GM10266 (cell line): ENCODE measurements at regions not wholly inside any gene's neighbourhood (a gene's known extent, or its start where the extent isn't known, plus 50 kb on each side); places are given as distances from the start of the nearest gene placed in this dataset.
"Not testable (repeated sequence)": the region's sequence is repeated elsewhere in the genome, so short reads cannot be mapped to it uniquely, and the experiment has no call there.

Source experiments
- DNase-seq: peaks from one replicate; pipeline ENCODE4 v3.0.0; 2012; ENCODE audit errors: extremely low spot score
- TF ChIP-seq, protein P1 (sequence below): IDR thresholded peaks from 2 replicates; pipeline ENCODE4 v1.5.1; 2012; ENCODE audit warnings: mild to moderate bottlenecking, low read depth; ENCODE audit not compliant: control insufficient read depth, insufficient read depth; ENCODE audit errors: missing control alignments

DNA sequence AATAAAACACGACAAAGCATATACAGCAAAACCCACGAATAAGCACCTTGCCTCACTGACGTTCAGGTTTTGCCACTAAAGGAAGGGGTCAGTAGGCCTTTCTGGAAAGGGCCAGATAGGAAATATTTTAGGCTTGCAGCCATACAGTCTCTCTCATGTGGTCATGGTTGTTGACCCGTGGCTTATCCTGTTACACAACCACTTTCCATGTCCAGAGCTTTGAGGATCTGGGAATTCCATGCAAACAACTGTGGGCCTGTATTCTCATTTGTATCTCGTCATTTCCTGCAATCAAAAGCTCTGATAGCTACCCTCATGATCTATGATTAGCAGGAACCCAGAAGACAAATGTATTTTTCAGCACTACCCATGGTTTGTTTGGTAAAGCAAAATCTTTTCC lies 108.3 kb downstream of the DRD1 start:
- TF ChIP-seq, protein P1, sequence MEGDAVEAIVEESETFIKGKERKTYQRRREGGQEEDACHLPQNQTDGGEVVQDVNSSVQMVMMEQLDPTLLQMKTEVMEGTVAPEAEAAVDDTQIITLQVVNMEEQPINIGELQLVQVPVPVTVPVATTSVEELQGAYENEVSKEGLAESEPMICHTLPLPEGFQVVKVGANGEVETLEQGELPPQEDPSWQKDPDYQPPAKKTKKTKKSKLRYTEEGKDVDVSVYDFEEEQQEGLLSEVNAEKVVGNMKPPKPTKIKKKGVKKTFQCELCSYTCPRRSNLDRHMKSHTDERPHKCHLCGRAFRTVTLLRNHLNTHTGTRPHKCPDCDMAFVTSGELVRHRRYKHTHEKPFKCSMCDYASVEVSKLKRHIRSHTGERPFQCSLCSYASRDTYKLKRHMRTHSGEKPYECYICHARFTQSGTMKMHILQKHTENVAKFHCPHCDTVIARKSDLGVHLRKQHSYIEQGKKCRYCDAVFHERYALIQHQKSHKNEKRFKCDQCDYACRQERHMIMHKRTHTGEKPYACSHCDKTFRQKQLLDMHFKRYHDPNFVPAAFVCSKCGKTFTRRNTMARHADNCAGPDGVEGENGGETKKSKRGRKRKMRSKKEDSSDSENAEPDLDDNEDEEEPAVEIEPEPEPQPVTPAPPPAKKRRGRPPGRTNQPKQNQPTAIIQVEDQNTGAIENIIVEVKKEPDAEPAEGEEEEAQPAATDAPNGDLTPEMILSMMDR = no peak
- DNase-seq = no peak

DNA sequence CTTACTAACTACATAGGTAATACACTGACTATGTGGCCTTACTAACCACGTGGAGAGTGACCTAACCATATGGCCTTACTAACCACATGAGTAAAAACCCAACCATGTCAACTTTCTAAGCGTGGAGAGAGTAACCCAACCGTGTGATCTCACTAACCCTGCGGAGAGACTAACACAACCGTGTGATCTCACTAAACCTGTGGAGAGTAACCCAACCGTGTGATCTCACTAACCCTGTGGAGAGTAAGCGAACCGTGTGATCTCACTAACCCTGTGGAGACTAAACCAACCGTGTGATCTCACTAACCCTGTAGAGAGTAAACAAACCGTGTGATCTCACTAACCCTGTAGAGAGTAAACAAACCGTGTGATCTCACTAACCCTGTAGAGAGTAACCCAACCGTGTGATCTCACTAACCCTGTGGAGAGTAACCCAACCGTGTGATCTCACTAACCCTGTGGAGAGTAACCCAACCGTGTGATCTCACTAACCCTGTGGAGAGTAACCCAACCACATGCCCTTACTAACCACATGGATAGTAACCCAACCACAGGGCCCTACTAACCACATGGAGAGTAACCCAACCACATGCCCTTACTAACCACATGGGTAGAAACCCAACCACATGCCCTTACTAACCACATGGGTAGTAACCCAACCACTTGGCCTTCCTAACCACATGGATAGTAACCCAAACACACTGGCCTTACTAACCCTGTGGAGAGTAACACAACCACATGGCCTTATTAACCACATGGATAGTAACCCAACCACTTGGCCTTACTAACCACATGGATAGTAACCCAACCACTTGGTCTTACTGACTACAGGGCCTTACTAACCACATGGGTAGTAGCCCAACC lies 112.6 kb downstream of the DRD1 start:
- not testable (repeated sequence) for DNase-seq

DNA sequence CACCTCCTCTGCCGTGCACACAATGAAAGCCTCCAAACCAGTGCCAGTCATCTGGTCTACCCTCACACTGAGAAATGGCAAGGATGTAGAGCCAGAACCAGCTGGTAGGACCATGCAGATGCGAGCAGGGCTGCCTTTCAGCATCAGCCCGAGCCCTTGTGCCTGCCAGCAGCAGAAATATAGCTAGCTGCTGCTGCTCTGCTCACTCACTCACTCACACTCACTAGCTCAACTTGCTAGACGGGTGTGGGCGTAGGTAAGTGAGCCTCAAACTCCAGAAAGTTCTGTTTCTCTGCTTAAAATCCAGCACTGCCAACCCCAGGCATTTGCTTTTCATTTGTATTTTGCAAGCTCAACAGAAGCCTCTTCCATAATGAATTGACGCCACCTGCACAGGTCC lies 114.0 kb downstream of the DRD1 start:
- no peak for DNase-seq
- TF ChIP-seq, protein P1 = no peak

DNA sequence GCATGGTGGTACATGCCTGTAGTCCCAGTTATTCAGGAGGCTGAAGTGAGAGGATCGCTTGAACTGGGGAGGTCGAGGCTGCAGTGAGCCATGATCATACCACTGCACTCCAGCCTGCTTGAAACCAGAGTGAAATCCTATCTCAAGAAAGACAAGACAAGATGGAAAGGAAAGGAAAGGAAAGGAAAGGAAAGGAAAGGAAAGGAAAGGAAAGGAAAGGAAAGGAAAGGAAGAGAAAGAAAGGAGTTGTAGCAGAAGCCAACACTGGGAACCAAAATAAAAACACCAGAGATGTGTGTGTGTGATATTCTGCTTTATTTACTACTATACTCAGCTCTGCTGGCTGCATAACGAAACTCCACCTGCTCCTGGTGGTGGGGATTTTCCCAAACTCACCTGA lies 115.3 kb downstream of the DRD1 start:
- TF ChIP-seq, protein P1 = no peak
- no peak for DNase-seq

DNA sequence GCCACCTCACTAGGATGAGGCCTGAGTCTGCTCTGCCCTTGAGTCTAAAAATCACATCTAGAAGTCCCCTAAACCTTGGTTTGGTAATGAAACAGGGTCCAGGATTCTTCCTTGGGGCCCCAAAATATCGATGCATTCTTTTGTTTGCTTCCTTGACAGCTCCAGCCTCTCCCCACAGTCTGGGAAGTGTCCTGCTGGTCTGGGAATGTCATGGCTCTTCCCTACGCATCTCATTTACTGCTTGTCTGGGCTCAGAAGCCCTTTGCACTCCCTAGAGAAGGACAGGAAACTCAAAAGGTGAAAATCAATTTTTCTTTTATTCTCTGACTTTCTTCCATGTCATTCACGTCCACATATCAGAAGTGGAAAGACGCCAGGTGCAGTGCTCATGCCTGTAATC lies 115.8 kb downstream of the DRD1 start:
- TF ChIP-seq, protein P1 = no peak
- DNase-seq = no peak

DNA sequence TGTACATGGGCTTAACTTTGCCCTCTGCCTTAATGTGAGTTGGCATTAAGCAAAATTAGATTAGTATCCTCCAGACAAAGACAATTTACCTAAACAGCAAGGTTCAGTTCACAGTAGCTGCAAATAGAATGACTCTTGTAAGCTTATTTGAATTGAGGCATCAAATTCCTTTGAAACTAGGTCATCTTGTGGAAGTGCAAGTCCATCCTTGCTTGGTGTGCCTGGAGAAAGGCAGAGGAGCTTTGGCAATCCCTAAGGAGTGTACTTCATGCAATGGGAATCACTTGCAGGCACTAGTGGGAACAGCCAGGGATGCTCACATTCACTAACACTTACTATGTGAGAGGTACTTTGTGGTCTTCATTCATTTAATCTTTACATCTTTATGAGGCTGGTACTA lies 118.3 kb downstream of the DRD1 start:
- DNase-seq = no peak

DNA sequence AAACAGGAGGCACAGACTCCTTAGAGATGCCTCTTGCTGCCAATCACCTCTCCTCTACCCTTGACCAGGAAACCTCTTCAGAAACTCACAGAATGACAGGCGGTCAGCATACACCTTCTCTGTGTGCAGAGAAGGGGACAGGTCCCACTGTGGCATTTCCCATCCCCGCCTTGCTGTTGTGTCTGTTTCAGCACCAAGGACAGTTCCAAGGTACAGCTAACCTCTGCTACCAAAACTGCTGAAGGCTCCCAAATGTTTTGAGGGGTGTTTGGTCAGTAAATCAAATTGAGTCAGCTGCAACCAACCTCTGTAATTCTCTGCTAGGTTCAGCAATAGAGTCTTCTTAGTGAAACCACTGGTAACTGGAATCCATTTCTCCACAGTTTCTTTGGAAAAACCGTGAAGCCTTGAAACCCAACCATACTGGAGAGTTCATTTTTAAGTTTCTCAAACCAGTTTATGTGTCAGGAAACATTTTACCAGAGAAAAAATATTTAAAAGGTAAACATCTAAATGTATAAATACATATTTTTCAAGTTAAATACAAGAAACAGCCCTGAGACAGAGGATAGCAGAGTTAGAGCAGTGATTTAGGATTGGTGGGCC lies 122.0 kb downstream of the DRD1 start:
- TF ChIP-seq, protein P1 = no peak
- peak; percentile 19 for DNase-seq

More for the DNA sequence above, 118.3 kb downstream of the DRD1 start:
- TF ChIP-seq, protein P1 = no peak
